ENCODE measurements at regions not wholly inside any gene's neighbourhood (a gene's known extent, or its start where the extent isn't known, plus 50 kb on each side); places are given as distances from the start of the nearest gene placed in this dataset.

DNA sequence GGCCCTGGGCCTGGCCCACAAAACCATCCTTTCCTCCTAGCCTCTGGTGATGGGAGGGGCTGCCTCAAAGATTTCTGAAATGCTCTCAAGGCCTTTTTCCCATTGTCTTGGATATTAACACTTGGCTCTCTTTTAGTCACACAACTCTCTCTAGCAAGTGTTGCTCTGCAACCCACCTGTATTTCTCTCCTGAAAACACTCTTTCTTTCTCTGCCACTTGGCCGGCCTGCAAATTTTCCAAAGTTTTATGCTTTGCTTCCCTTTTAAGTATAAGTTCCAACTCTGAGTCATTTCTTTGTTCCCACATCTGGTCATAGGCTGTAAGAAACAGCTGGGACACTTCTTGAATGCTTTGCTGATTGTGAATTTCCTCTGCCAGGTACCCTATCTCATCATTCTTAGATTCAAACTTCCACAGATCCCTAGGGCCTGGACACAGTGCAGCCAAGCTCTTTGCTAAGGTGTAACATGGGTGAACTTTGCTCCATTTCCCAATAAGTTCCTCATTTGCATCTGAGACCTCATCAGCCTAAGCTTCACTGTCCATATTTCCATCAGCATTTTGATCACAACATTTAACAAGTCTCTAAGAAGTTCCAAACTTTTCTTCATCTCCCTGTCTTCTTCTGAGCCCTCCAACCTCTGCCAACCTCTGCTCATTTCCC is 93.8 kb downstream of the TRIM29 start:
- DNase-seq, result no peak
- Histone ChIP-seq H3K36me3 (replicated peaks in 1 of 2; ENCODE audit: control insufficient read depth in 1 of 2, insufficient read depth in 2 of 2, low read length in 2 of 2) (no peaks in the 10 kb centered on the region), H2AFZ (ENCODE audit: insufficient read depth, low read depth, low read length, poor library complexity, severe bottlenecking) (no peak overlapping the region), H3K9ac (ENCODE audit: insufficient read depth, low read length, poor library complexity, severe bottlenecking) (no peak overlapping the region), H3K9me3 (replicated peaks in 1 of 2; ENCODE audit: control insufficient read depth in 1 of 2, insufficient read depth in 1 of 2, low read length in 2 of 2) (peaks cover 4 to 5% of the 10 kb centered on the region in 2 donors), H4K20me1 (ENCODE audit: insufficient read depth, low read length) (no peaks in the 10 kb centered on the region), H3K4me2 (replicated peaks; ENCODE audit: extremely low read depth, low read length, poor library complexity, severe bottlenecking) (no peak overlapping the region), H3K4me3 (replicated peaks in 1 of 3; ENCODE audit: low read depth in 2 of 3, low read length in 3 of 3) (no peak overlapping the region), H3K27ac (ENCODE audit: low read depth in 1 of 2, low read length in 2 of 2) (no peak overlapping the region), H3K4me1 (ENCODE audit: control insufficient read depth in 1 of 2, insufficient read depth in 2 of 2, low read length in 2 of 2) (no peaks in the 10 kb centered on the region), H3K79me2 (ENCODE audit: insufficient read depth, low read length) (no peaks in the 10 kb centered on the region), H3K27me3 (ENCODE audit: control insufficient read depth in 2 of 2, insufficient read depth in 2 of 2, low read length in 2 of 2) (no peaks in the 10 kb centered on the region)
- intact Hi-C loops (cut with micrococcal nuclease), result no loop called here
- peaks cover 5 to 20% (median 5%) of the 10 kb centered on the region in 3 donors for H3K27me3 Mint-ChIP-seq (ENCODE audit: low read depth in 3 of 3)
- H3K4me1 Mint-ChIP-seq, result no peaks in the 10 kb centered on the region
- peaks cover 9 to 24% (median 13%) of the 10 kb centered on the region in 7 donors for H3K9me3 Mint-ChIP-seq
- H3K27ac Mint-ChIP-seq, result no peak overlapping the region
- 100% methylated on average over 1 of the region's 1 CpG for WGBS (ENCODE audit: insufficient coverage)
- no peak overlapping the region for H3K4me3 Mint-ChIP-seq
- H3K36me3 Mint-ChIP-seq, result no peaks in the 10 kb centered on the region
- TF ChIP-seq, protein P1, sequence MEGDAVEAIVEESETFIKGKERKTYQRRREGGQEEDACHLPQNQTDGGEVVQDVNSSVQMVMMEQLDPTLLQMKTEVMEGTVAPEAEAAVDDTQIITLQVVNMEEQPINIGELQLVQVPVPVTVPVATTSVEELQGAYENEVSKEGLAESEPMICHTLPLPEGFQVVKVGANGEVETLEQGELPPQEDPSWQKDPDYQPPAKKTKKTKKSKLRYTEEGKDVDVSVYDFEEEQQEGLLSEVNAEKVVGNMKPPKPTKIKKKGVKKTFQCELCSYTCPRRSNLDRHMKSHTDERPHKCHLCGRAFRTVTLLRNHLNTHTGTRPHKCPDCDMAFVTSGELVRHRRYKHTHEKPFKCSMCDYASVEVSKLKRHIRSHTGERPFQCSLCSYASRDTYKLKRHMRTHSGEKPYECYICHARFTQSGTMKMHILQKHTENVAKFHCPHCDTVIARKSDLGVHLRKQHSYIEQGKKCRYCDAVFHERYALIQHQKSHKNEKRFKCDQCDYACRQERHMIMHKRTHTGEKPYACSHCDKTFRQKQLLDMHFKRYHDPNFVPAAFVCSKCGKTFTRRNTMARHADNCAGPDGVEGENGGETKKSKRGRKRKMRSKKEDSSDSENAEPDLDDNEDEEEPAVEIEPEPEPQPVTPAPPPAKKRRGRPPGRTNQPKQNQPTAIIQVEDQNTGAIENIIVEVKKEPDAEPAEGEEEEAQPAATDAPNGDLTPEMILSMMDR (IDR thresholded peaks at IDR 0.05), result no peak

DNA sequence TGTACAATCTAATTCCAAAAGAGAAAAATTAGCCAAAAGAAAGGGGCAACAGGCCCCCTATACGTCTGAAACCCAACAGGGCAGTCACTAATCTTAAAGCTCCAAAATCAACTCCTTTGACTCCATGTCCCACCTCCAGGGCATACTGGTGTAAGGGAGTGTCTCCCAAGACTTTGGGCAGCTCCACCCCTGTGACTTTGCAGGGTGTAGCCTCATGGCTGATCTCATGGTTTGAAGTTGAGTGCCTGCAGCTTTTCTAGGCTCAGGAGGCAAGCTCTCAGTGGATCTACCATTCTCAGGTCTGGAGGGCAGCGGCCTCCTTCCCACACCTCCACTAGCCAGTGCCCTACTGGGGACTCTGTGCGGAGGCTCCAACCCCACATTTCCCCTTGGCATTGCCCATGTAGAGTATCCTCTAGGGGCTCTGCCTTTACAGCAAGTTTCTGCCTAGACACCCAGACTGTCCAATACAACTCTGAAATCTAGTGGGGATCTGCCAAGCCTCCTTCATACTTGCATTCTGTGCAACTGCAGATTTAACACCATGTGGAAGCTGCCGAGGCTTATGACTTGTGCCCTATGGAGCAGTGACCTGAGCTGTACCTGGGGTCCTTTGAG is 94.5 kb downstream of the TRIM29 start:
- 100% methylated on average over 2 of the region's 4 CpGs for WGBS (ENCODE audit: insufficient coverage)
- Histone ChIP-seq H3K36me3 (replicated peaks in 1 of 2; ENCODE audit: control insufficient read depth in 1 of 2, insufficient read depth in 2 of 2, low read length in 2 of 2) (no peaks in the 10 kb centered on the region), H3K4me2 (replicated peaks; ENCODE audit: extremely low read depth, low read length, poor library complexity, severe bottlenecking) (no peak overlapping the region), H3K27ac (ENCODE audit: low read depth in 1 of 2, low read length in 2 of 2) (no peak overlapping the region), H4K20me1 (ENCODE audit: insufficient read depth, low read length) (no peaks in the 10 kb centered on the region), H3K4me3 (replicated peaks in 1 of 3; ENCODE audit: low read depth in 2 of 3, low read length in 3 of 3) (no peak overlapping the region), H2AFZ (ENCODE audit: insufficient read depth, low read depth, low read length, poor library complexity, severe bottlenecking) (no peak overlapping the region), H3K9me3 (replicated peaks in 1 of 2; ENCODE audit: control insufficient read depth in 1 of 2, insufficient read depth in 1 of 2, low read length in 2 of 2) (peaks cover 4 to 5% of the 10 kb centered on the region in 2 donors), H3K4me1 (ENCODE audit: control insufficient read depth in 1 of 2, insufficient read depth in 2 of 2, low read length in 2 of 2) (no peaks in the 10 kb centered on the region), H3K27me3 (ENCODE audit: control insufficient read depth in 2 of 2, insufficient read depth in 2 of 2, low read length in 2 of 2) (no peaks in the 10 kb centered on the region), H3K9ac (ENCODE audit: insufficient read depth, low read length, poor library complexity, severe bottlenecking) (no peak overlapping the region), H3K79me2 (ENCODE audit: insufficient read depth, low read length) (no peaks in the 10 kb centered on the region)
- DNase-seq, result no peak
- no peak overlapping the region for H3K4me3 Mint-ChIP-seq
- intact Hi-C loops (cut with micrococcal nuclease), result no loop called here
- no peaks in the 10 kb centered on the region for H3K36me3 Mint-ChIP-seq
- peaks cover 9 to 24% (median 14%) of the 10 kb centered on the region in 7 donors for H3K9me3 Mint-ChIP-seq
- no peaks in the 10 kb centered on the region for H3K4me1 Mint-ChIP-seq
- TF ChIP-seq, protein P1 (IDR thresholded peaks at IDR 0.05), result no peak
- H3K27me3 Mint-ChIP-seq (ENCODE audit: low read depth in 3 of 3), result peaks cover 5 to 25% (median 7%) of the 10 kb centered on the region in 3 donors
- H3K27ac Mint-ChIP-seq, result no peak overlapping the region
